Peyer's patch (tissue), 4 donors: ENCODE measurements at regions not wholly inside any gene's neighbourhood (a gene's known extent, or its start where the extent isn't known, plus 50 kb on each side); places are given as distances from the start of the nearest gene placed in this dataset.

ENCODE experiments used
- DNase-seq, 3 donors: peaks; one replicate each; pipeline ENCODE4 v3.0.0-alpha.2; 2017 to 2019
- H3K27ac ChIP-seq, 4 donors: fragments of 200-600 bp; sonication (generic); one replicate each; pipeline ENCODE4 v1.5.1; 2016 to 2019
- H3K27me3 ChIP-seq, 2 donors: fragments of 200-600 bp; sonication (generic); one replicate each; pipeline ENCODE4 v1.5.1; 2019
- H3K36me3 ChIP-seq, 3 donors: fragments of 200-600 bp; sonication (generic); one replicate each; pipeline ENCODE4 v1.5.1; 2016 to 2019
- H3K4me1 ChIP-seq, 4 donors: fragments of 200-600 bp; sonication (generic); one replicate each; pipeline ENCODE4 v1.5.1; 2016 to 2019
- H3K4me3 ChIP-seq, 4 donors: fragments of 200-600 bp; sonication (generic); 1 replicate in 3 of 4; 2 replicates in 1 of 4; pipeline ENCODE4 v1.5.1; 2016 to 2019; ENCODE audit warnings: mild to moderate bottlenecking in 1 of 4
- H3K9me3 ChIP-seq, 4 donors: fragments of 200-600 bp; sonication (generic); one replicate each; pipeline ENCODE4 v1.5.1; 2016 to 2019; ENCODE audit warnings: mild to moderate bottlenecking in 1 of 4
- POLR2A ChIP-seq, 2 donors: fragments of 450-650 bp; IDR thresholded peaks; one replicate each; pipeline ENCODE4 v1.5.1; 2017; ENCODE audit warnings: antibody characterized with exemption in 2 of 2, mild to moderate bottlenecking in 2 of 2, moderate library complexity in 2 of 2
- TF ChIP-seq, protein P1 (sequence below), 6 experiments: fragments of 450-650 bp in 4 of 6; fragments of 200-600 bp in 2 of 6; sonication (generic) in 1 of 6; IDR thresholded peaks; one replicate each; pipeline ENCODE4 v1.5.1; 2017 to 2019; ENCODE audit warnings: antibody characterized with exemption in 6 of 6, mild to moderate bottlenecking in 3 of 6, moderate library complexity in 1 of 6

DNA sequence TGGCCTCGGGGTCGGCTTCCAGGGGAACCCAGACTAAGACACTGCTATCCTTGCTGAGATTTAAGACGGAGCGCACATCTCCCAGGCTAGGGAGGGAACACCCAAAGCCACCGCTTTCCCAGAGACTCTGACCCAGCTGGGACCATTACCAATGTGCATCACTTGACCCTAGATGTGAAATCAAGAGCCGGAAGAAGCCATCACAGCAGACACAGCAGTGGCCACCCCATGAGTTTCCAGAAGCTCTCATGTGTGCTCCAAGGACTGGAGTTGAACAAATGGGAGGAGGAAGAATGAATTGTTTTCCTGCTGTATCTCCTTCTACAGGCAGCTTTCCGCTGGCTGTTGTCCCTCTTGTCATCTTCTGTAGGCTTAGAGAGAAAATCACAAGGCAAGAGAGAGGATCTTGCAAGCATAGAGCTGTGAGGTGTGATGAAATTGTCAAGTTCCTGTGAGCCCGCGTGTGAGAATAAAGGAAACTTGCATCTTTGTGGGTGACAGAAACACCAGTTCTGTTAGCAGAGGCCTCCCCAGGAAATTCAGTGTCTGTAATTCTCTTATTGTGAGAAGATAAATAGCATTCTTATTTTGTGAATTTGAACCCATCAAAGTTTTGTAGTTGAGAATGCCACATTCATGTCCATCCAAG is 711.8 kb downstream of the UQCRFS1 start:
- Histone ChIP-seq H3K4me3 (no peak overlapping the region), H3K4me1 (no peaks in the 10 kb centered on the region), H3K27ac (no peak overlapping the region), H3K27me3 (no peaks in the 10 kb centered on the region), H3K9me3 (no peaks in the 10 kb centered on the region), H3K36me3 (no peaks in the 10 kb centered on the region)
- DNase-seq = no peak
- TF ChIP-seq, protein P1, sequence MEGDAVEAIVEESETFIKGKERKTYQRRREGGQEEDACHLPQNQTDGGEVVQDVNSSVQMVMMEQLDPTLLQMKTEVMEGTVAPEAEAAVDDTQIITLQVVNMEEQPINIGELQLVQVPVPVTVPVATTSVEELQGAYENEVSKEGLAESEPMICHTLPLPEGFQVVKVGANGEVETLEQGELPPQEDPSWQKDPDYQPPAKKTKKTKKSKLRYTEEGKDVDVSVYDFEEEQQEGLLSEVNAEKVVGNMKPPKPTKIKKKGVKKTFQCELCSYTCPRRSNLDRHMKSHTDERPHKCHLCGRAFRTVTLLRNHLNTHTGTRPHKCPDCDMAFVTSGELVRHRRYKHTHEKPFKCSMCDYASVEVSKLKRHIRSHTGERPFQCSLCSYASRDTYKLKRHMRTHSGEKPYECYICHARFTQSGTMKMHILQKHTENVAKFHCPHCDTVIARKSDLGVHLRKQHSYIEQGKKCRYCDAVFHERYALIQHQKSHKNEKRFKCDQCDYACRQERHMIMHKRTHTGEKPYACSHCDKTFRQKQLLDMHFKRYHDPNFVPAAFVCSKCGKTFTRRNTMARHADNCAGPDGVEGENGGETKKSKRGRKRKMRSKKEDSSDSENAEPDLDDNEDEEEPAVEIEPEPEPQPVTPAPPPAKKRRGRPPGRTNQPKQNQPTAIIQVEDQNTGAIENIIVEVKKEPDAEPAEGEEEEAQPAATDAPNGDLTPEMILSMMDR (IDR thresholded peaks at IDR 0.05) = no peak
- no peak for TF ChIP-seq POLR2A (IDR thresholded peaks at IDR 0.05)

DNA sequence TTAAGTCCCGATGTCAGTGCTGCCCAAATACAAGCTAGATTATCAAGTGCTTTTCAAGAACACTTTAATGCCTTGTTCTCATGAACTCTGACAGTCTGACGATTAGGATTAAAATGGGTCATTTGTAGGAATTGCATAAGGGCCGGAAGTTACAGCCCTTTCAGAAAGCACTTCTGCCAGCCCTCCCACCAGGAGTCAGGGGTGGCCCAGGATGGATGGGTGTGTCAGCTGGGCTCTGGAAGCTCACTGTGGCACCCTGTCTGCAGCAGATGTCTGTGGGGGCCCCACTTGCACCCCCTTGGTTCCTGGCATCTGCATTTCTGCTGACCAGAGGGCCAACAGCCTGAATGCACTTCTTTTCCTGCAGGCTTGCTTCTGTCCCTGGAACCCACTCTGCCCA is 712.7 kb downstream of the UQCRFS1 start:
- no peak overlapping the region for H3K4me3 ChIP-seq
- no peaks in the 10 kb centered on the region for H3K27me3 ChIP-seq
- TF ChIP-seq POLR2A (IDR thresholded peaks at IDR 0.05) = no peak
- TF ChIP-seq, protein P1 (IDR thresholded peaks at IDR 0.05) = no peak
- H3K9me3 ChIP-seq = no peaks in the 10 kb centered on the region
- DNase-seq = no peak
- no peaks in the 10 kb centered on the region for H3K4me1 ChIP-seq
- no peaks in the 10 kb centered on the region for H3K36me3 ChIP-seq
- no peak overlapping the region for H3K27ac ChIP-seq

DNA sequence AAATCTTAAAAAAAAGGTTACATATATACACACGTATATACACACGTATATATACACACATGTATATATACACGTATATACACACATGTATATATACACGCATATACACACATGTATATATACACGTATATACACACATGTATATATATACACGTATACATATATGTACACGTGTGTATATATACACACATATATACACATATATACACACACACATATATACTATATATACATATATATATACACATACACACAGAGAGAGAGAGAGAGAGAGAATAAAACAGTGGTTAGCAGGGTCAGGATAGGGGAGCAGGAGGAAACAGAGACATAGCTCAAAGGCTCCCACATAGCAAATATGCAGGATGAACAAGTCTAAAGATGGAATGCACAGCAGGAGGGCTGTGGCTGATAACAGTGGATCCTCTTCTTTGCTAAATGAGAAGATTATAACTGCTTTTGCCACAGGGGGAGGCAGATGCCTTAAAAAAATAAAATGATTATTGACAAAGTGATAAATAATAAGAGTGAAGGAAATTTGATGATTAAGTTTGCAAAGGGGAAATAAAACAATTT is 714.5 kb downstream of the UQCRFS1 start:
- no peaks in the 10 kb centered on the region for H3K27me3 ChIP-seq
- no peaks in the 10 kb centered on the region for H3K9me3 ChIP-seq
- H3K27ac ChIP-seq = no peak overlapping the region
- DNase-seq = no peak
- no peaks in the 10 kb centered on the region for H3K36me3 ChIP-seq
- H3K4me1 ChIP-seq = no peaks in the 10 kb centered on the region
- TF ChIP-seq, protein P1 (IDR thresholded peaks at IDR 0.05) = no peak
- no peak for TF ChIP-seq POLR2A (IDR thresholded peaks at IDR 0.05)
- H3K4me3 ChIP-seq = no peak overlapping the region

DNA sequence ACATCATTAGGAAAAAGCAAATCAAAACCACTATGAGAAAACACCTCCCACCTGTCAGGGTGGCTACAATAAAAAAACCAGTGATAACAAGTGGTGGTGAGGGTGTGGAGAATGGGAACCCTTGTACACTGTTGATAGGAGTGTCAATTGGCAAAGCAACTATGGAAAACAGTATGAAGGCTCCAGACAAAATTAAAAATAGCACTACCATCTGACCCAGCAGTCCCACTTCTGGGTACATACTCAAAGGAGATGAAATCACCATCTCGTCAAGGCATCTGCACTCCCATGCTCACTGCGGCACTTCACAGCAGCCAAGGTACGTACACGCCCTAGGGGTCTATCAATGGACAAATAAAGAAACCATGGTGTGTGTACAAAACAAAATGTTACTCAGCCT is 715.1 kb downstream of the UQCRFS1 start:
- DNase-seq = no peak
- Histone ChIP-seq H3K27ac (no peak overlapping the region), H3K27me3 (no peaks in the 10 kb centered on the region), H3K4me3 (no peak overlapping the region), H3K9me3 (no peaks in the 10 kb centered on the region), H3K4me1 (no peaks in the 10 kb centered on the region), H3K36me3 (no peaks in the 10 kb centered on the region)
- TF ChIP-seq, protein P1 (IDR thresholded peaks at IDR 0.05) = no peak
- TF ChIP-seq POLR2A (IDR thresholded peaks at IDR 0.05) = no peak

DNA sequence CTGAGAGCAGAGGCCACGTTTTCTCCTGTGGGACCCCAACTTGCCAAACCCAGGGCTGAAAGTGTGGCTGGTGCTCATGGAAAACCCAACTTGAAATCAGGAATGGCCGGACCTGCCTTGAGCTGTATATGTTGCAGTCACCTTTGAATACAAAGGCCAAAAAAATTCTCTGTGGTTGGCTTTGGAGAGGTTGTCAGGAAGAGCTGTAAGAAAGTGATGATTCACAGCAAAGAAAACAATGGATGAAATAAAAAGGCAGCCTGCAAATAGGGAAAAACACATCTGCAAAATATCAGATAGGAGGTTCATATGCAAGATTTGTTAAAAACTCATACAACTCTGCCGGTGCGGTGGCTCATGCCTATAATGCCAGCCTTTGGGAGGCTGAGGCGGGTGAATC is 715.8 kb downstream of the UQCRFS1 start:
- Histone ChIP-seq H3K36me3 (no peaks in the 10 kb centered on the region), H3K4me3 (no peak overlapping the region), H3K9me3 (no peaks in the 10 kb centered on the region), H3K27me3 (no peaks in the 10 kb centered on the region), H3K4me1 (no peaks in the 10 kb centered on the region), H3K27ac (no peak overlapping the region)
- no peak for DNase-seq
- TF ChIP-seq, protein P1 (IDR thresholded peaks at IDR 0.05) = no peak
- no peak for TF ChIP-seq POLR2A (IDR thresholded peaks at IDR 0.05)
